ENCODE measurements at regions not wholly inside any gene's neighbourhood (a gene's known extent, or its start where the extent isn't known, plus 50 kb on each side); places are given as distances from the start of the nearest gene placed in this dataset.

DNA sequence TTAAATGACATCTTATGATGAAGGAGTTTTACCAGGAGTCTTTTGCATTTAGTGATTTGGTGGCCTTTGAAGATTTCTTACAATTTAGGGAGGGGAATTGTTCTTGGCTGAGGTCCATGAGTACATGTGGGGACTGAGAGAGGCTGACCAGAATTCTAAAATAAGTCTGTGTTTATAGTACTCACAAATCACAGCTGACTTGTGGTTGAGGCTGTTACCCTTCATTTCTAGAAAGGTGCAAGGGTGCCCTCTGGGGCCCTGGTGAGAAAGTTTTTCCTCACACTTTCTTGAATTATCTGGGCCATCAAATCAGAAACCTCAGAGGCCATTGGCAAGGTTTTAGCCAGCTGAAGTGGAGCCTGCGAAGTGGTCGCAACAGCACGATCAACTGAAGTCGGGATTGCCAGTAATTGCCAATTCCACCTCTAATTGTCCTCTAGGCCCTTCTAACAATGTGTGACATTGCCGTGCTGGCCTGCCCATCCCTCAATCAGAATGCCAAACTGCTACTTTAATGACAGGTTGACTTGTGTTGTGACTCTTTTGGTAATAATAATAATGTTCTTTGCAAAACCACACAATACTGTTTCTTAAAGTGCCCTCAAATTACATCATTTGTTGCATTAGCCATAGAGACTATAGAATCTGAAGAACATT lies 221.6 kb downstream of the OGFRL1 start:
- no peak for TF ChIP-seq FOXK2 (IDR thresholded peaks at IDR 0.05)
- TF ChIP-seq, protein P1, sequence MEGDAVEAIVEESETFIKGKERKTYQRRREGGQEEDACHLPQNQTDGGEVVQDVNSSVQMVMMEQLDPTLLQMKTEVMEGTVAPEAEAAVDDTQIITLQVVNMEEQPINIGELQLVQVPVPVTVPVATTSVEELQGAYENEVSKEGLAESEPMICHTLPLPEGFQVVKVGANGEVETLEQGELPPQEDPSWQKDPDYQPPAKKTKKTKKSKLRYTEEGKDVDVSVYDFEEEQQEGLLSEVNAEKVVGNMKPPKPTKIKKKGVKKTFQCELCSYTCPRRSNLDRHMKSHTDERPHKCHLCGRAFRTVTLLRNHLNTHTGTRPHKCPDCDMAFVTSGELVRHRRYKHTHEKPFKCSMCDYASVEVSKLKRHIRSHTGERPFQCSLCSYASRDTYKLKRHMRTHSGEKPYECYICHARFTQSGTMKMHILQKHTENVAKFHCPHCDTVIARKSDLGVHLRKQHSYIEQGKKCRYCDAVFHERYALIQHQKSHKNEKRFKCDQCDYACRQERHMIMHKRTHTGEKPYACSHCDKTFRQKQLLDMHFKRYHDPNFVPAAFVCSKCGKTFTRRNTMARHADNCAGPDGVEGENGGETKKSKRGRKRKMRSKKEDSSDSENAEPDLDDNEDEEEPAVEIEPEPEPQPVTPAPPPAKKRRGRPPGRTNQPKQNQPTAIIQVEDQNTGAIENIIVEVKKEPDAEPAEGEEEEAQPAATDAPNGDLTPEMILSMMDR (IDR thresholded peaks at IDR 0.05 in 2 of 3, conservative IDR thresholded peaks at IDR 0.05 in 1 of 3; ENCODE audit: control insufficient read depth in 2 of 3, extremely low read depth in 1 of 3, insufficient read depth in 1 of 3, low read depth in 3 of 3, low read length in 3 of 3), result peak; percentile 40 to 70 (median 45); a peak in 5 of 6 replicates
- TF ChIP-seq POLR2A (IDR thresholded peaks at IDR 0.05; ENCODE audit: low read depth, low read length), result no peak
- no peak for TF ChIP-seq MYC (IDR thresholded peaks at IDR 0.05; ENCODE audit: insufficient read depth, insufficient read length, insufficient replicate concordance, low read length, severe bottlenecking)
- TF ChIP-seq SMC3 (IDR thresholded peaks at IDR 0.05; ENCODE audit: borderline replicate concordance, low read length), result peak; percentile 89
- no peak for TF ChIP-seq HDGF (IDR thresholded peaks at IDR 0.05)
- TF ChIP-seq, protein P2, sequence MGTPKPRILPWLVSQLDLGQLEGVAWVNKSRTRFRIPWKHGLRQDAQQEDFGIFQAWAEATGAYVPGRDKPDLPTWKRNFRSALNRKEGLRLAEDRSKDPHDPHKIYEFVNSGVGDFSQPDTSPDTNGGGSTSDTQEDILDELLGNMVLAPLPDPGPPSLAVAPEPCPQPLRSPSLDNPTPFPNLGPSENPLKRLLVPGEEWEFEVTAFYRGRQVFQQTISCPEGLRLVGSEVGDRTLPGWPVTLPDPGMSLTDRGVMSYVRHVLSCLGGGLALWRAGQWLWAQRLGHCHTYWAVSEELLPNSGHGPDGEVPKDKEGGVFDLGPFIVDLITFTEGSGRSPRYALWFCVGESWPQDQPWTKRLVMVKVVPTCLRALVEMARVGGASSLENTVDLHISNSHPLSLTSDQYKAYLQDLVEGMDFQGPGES (IDR thresholded peaks at IDR 0.05), result no peak
